CD4-positive, alpha-beta T cell treated with Interleukin-2 at 100 ng/mL for 4 hours (primary cell): ENCODE measurements at regions not wholly inside any gene's neighbourhood (a gene's known extent, or its start where the extent isn't known, plus 50 kb on each side); places are given as distances from the start of the nearest gene placed in this dataset.
"Not testable (repeated sequence)": the region's sequence is repeated elsewhere in the genome, so short reads cannot be mapped to it uniquely, and the experiment has no call there.

Experiments used
- DNase-seq: peaks from one replicate; pipeline ENCODE4 v3.0.0-alpha.2; 2020; ENCODE audit warnings: low spot score

- no peak for DNase-seq
These were observed 2138.8 kb downstream of the PCDH7 start for GRCh38 chr4:32858971-32859370.

GRCh38 chr4:32864713-32865351, 2144.7 kb downstream of the PCDH7 start:
- no peak for DNase-seq

GRCh38 chr4:32876546-32876945, 2156.4 kb downstream of the PCDH7 start:
- DNase-seq: no peak

- no peak for DNase-seq
These were observed 2159.7 kb downstream of the PCDH7 start for GRCh38 chr4:32879913-32880312.

- DNase-seq: no peak
These were observed 2164.0 kb downstream of the PCDH7 start for GRCh38 chr4:32884198-32884597.

- no peak for DNase-seq
These were observed 2170.2 kb downstream of the PCDH7 start for GRCh38 chr4:32890398-32890797.

GRCh38 chr4:32909053-32909452, 2188.9 kb downstream of the PCDH7 start:
- DNase-seq: no peak

- DNase-seq: no peak
These were observed 2189.6 kb downstream of the PCDH7 start for GRCh38 chr4:32909736-32910135.

GRCh38 chr4:32917586-32917985, 2197.4 kb downstream of the PCDH7 start:
- no peak for DNase-seq

- no peak for DNase-seq
These were observed 2209.9 kb downstream of the PCDH7 start for GRCh38 chr4:32929796-32930699.

GRCh38 chr4:32930700-32931099, 2210.5 kb downstream of the PCDH7 start:
- DNase-seq: no peak

- DNase-seq: no peak
These were observed 2211.3 kb downstream of the PCDH7 start for GRCh38 chr4:32931475-32931874.

GRCh38 chr4:32932156-32932555, 2212.0 kb downstream of the PCDH7 start:
- no peak for DNase-seq

- not testable (repeated sequence) for DNase-seq
These were observed 2219.1 kb downstream of the PCDH7 start for GRCh38 chr4:32939222-32939621.

- no peak for DNase-seq
These were observed 2230.7 kb downstream of the PCDH7 start for GRCh38 chr4:32950866-32951265.

- no peak for DNase-seq
These were observed 2238.4 kb downstream of the PCDH7 start for GRCh38 chr4:32958586-32958985.

- DNase-seq: no peak
These were observed 2241.9 kb downstream of the PCDH7 start for GRCh38 chr4:32962100-32962499.

- DNase-seq: no peak
These were observed 2265.1 kb downstream of the PCDH7 start for GRCh38 chr4:32985256-32985655.

- DNase-seq: no peak
These were observed 2266.1 kb downstream of the PCDH7 start for GRCh38 chr4:32986236-32986635.

- DNase-seq: no peak
These were observed 2266.9 kb downstream of the PCDH7 start for GRCh38 chr4:32987111-32987510.

- DNase-seq: no peak
These were observed 2268.1 kb downstream of the PCDH7 start for GRCh38 chr4:32988165-32988811.

- DNase-seq: no peak
These were observed 2271.5 kb downstream of the PCDH7 start for GRCh38 chr4:32991663-32992062.
